ENCODE measurements at regions not wholly inside any gene's neighbourhood (a gene's known extent, or its start where the extent isn't known, plus 50 kb on each side); places are given as distances from the start of the nearest gene placed in this dataset.

- Histone ChIP-seq H3K27ac (no peak overlapping the region), H3K4me3 (no peak overlapping the region)
- DNase-seq (ENCODE audit: low spot score): no peak
- TF ChIP-seq CTCF (IDR thresholded peaks at IDR 0.05): no peak
Observed at GRCh38 chr15:69980341-69981059, 117.2 kb downstream of the TLE3 start.

- Histone ChIP-seq H3K27ac (no peak overlapping the region), H3K4me3 (no peak overlapping the region)
- no peak for DNase-seq (ENCODE audit: low spot score)
- TF ChIP-seq CTCF (IDR thresholded peaks at IDR 0.05): no peak
Observed at GRCh38 chr15:69982037-69982436, 115.7 kb downstream of the TLE3 start.

GRCh38 chr15:69983696-69984265 is 113.9 kb downstream of the TLE3 start:
- Histone ChIP-seq H3K27ac (no peak overlapping the region), H3K4me3 (no peak overlapping the region)
- no peak for DNase-seq (ENCODE audit: low spot score)
- TF ChIP-seq CTCF (IDR thresholded peaks at IDR 0.05): no peak

- no peak for DNase-seq (ENCODE audit: low spot score)
- Histone ChIP-seq H3K27ac (no peak overlapping the region), H3K4me3 (no peak overlapping the region)
- no peak for TF ChIP-seq CTCF (IDR thresholded peaks at IDR 0.05)
Observed at GRCh38 chr15:69987492-69988489, 109.9 kb downstream of the TLE3 start.

- no peak overlapping the region for H3K27ac ChIP-seq
- no peak for TF ChIP-seq CTCF (IDR thresholded peaks at IDR 0.05)
- H3K4me3 ChIP-seq: no peak overlapping the region
- no peak for DNase-seq (ENCODE audit: low spot score)
Observed at GRCh38 chr15:69988541-69989225, 109.0 kb downstream of the TLE3 start.

- no peak for DNase-seq (ENCODE audit: low spot score)
- no peak for TF ChIP-seq CTCF (IDR thresholded peaks at IDR 0.05)
Observed at GRCh38 chr15:69990566-69991421, 106.9 kb downstream of the TLE3 start.

More at GRCh38 chr15:69990566-69991421, 106.9 kb downstream of the TLE3 start:
- no peak overlapping the region for H3K27ac ChIP-seq
- no peak overlapping the region for H3K4me3 ChIP-seq
